Endodermal cell (in vitro differentiated cells): ENCODE measurements at regions not wholly inside any gene's neighbourhood (a gene's known extent, or its start where the extent isn't known, plus 50 kb on each side); places are given as distances from the start of the nearest gene placed in this dataset.

Source experiments
- DNase-seq: peaks from one replicate; pipeline ENCODE4 v3.0.0-alpha.2; 2017
- H3K27ac ChIP-seq: 2 replicates; pipeline ENCODE4 v1.5.1; 2013; ENCODE audit warnings: mild to moderate bottlenecking, low read depth, low read length, moderate library complexity
- H3K27me3 ChIP-seq: 2 replicates; pipeline ENCODE4 v1.6.1; 2013; ENCODE audit warnings: mild to moderate bottlenecking, low read length, moderate library complexity; ENCODE audit not compliant: insufficient read depth, control insufficient read depth, poor library complexity, severe bottlenecking
- H3K36me3 ChIP-seq: 2 replicates; pipeline ENCODE4 v1.7.0; 2013; ENCODE audit warnings: mild to moderate bottlenecking, low read length, moderate library complexity; ENCODE audit not compliant: control insufficient read depth, insufficient read depth
- H3K4me1 ChIP-seq: one replicate; pipeline ENCODE4 v1.7.0; 2013; ENCODE audit warnings: low read length; ENCODE audit not compliant: control insufficient read depth, insufficient read depth
- H3K4me3 ChIP-seq: 2 replicates; pipeline ENCODE4 v1.5.1; 2013; ENCODE audit warnings: mild to moderate bottlenecking, low read length, moderate library complexity
- H3K9ac ChIP-seq: 2 replicates; pipeline ENCODE4 v1.6.1; 2013; ENCODE audit warnings: mild to moderate bottlenecking, low read length, moderate library complexity; ENCODE audit not compliant: poor library complexity, severe bottlenecking; ENCODE audit errors: extremely low read depth
- H3K9me3 ChIP-seq: 2 replicates; pipeline ENCODE4 v1.6.1; 2013; ENCODE audit warnings: mild to moderate bottlenecking, low read length, moderate library complexity; ENCODE audit not compliant: control insufficient read depth
- H3K27ac Mint-ChIP-seq: 2 replicates; pipeline ENCODE4 v1.8.0; 2020; ENCODE audit warnings: mixed read lengths
- H3K27me3 Mint-ChIP-seq: 2 replicates; pipeline ENCODE4 v1.8.0; 2021; ENCODE audit warnings: mild to moderate bottlenecking, mixed read lengths; ENCODE audit not compliant: insufficient read depth
- H3K36me3 Mint-ChIP-seq: 2 replicates; pipeline ENCODE4 v1.8.0; 2020; ENCODE audit warnings: low read depth, mixed read lengths
- H3K4me1 Mint-ChIP-seq: 2 replicates; pipeline ENCODE4 v1.8.0; 2020; ENCODE audit warnings: mixed read lengths
- H3K4me3 Mint-ChIP-seq: 2 replicates; pipeline ENCODE4 v1.8.0; 2020; ENCODE audit warnings: mild to moderate bottlenecking, moderate library complexity, mixed read lengths
- H3K9me3 Mint-ChIP-seq: 2 replicates; pipeline ENCODE4 v1.8.0; 2020; ENCODE audit warnings: mild to moderate bottlenecking, mixed read lengths
- CTCF ChIP-seq: fragments of 200-600 bp; sonication (generic); conservative IDR thresholded peaks from 2 replicates; pipeline ENCODE4 v1.5.0; 2021; ENCODE audit warnings: antibody characterized with exemption, mild to moderate bottlenecking
- WGBS, 2 experiments: methylation state at CpG; one replicate each; pipeline versions ENCODE4 v1.1.5 to v1.1.7; 2013; ENCODE audit warnings: missing lambda C conversion rate in 2 of 2, mixed read lengths in 1 of 2; ENCODE audit not compliant: insufficient coverage in 1 of 2, insufficient read length in 1 of 2; 5-methylcytosine and 5-hydroxymethylcytosine counted together

DNA sequence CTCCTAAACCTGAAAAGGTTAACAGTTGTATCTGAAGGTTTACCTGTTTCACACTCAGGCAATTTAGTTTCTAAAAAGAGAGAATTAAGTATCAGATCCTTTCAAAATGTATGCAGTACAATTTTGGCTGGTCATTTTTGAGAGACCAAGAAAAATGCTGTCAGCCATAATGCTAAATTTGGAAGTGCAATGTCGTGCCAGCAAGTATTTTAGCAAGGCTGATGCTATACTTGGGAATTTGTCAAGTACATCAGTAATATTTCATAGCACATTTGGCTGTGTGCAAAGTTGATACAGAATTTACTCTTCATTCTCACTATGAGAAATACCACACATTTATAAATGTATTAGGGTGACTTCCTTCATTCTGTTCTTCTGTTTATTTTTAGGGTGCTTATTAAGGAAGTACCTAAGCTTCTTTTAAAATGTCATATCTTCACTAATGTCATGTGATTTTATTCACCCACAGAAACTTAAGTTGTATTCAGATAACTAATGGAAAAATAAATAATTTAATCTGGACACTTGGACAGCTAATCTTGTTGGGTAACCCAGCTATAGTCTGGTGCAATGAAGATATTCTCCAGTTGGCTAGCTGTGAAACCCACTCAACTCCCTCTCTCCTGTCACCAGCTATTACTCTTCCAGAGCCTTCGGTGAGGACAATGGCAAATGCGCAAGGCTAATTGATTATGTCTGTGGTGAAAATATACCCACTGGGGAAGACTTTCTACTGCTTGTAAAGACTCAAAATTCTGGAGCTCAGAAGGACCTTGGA, 84.2 kb upstream of the TLL1 start:
- H3K27me3 ChIP-seq: no peaks in the 10 kb centered on the region
- H3K27me3 Mint-ChIP-seq: no peaks in the 10 kb centered on the region
- H3K36me3 ChIP-seq: no peaks in the 10 kb centered on the region
- H3K36me3 Mint-ChIP-seq: no peaks in the 10 kb centered on the region
- DNase-seq: no peak
- no peaks in the 10 kb centered on the region for H3K9me3 ChIP-seq
- no peaks in the 10 kb centered on the region for H3K4me1 ChIP-seq
- H3K9ac ChIP-seq: no peak overlapping the region
- 82 to 89% methylated on average over 2 to 3 of the region's 3 CpGs for WGBS, 2 experiments
- no peak overlapping the region for H3K4me3 Mint-ChIP-seq
- H3K4me3 ChIP-seq: no peak overlapping the region
- H3K27ac Mint-ChIP-seq: no peak overlapping the region
- no peak for TF ChIP-seq CTCF
- H3K9me3 Mint-ChIP-seq: no peaks in the 10 kb centered on the region
- H3K4me1 Mint-ChIP-seq: peaks cover 2% of the 10 kb centered on the region
- H3K27ac ChIP-seq: no peak overlapping the region

- Mint-ChIP-seq H3K36me3 (no peaks in the 10 kb centered on the region), H3K9me3 (no peaks in the 10 kb centered on the region), H3K4me3 (no peak overlapping the region), H3K27me3 (no peaks in the 10 kb centered on the region), H3K27ac (no peak overlapping the region), H3K4me1 (no peaks in the 10 kb centered on the region)
- no peak overlapping the region for H3K4me3 ChIP-seq
- no peaks in the 10 kb centered on the region for H3K9me3 ChIP-seq
- no peak overlapping the region for H3K9ac ChIP-seq
- no peaks in the 10 kb centered on the region for H3K36me3 ChIP-seq
- no peaks in the 10 kb centered on the region for H3K4me1 ChIP-seq
- no peak overlapping the region for H3K27ac ChIP-seq
- H3K27me3 ChIP-seq: no peaks in the 10 kb centered on the region
- 95% methylated on average over 2 of the region's 2 CpGs; no CpG with 5 or more reads in 1 of the 2 experiments for WGBS, 2 experiments
- no peak for DNase-seq
- TF ChIP-seq CTCF: no peak
These were observed 79.8 kb upstream of the TLL1 start for GRCh38 chr4:165793236-165793635.

DNA sequence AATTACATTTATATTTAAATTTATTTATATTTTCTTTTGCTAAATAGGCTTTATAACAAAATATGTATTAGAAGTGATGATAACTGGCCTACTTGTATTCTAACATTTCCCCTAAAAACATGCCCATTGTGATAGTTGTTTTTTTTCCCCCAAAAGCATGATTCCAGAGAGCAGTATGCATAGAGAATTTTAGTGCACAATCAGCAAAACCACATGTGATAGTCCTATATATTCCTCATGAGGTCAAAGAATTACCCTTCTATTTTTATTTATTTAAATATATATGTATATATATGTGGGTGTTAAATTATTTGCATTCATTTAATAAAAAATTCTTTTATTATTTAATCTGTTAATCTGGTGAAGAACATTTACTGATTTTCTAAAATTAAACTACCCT, 78.2 kb upstream of the TLL1 start:
- no peak overlapping the region for H3K4me3 Mint-ChIP-seq
- no peaks in the 10 kb centered on the region for H3K36me3 Mint-ChIP-seq
- TF ChIP-seq CTCF: no peak
- no peaks in the 10 kb centered on the region for H3K36me3 ChIP-seq
- no peak overlapping the region for H3K27ac Mint-ChIP-seq
- H3K9me3 Mint-ChIP-seq: peaks cover 7% of the 10 kb centered on the region
- H3K4me1 Mint-ChIP-seq: no peaks in the 10 kb centered on the region
- no peaks in the 10 kb centered on the region for H3K9me3 ChIP-seq
- no peak overlapping the region for H3K27ac ChIP-seq
- DNase-seq: no peak
- H3K27me3 ChIP-seq: no peaks in the 10 kb centered on the region
- H3K27me3 Mint-ChIP-seq: no peaks in the 10 kb centered on the region
- H3K4me3 ChIP-seq: no peak overlapping the region
- no peaks in the 10 kb centered on the region for H3K4me1 ChIP-seq
- no peak overlapping the region for H3K9ac ChIP-seq
